Neural progenitor cell (in vitro differentiated cells): ENCODE measurements at regions not wholly inside any gene's neighbourhood (a gene's known extent, or its start where the extent isn't known, plus 50 kb on each side); places are given as distances from the start of the nearest gene placed in this dataset.

Experiments
- EZH2 ChIP-seq: fragments of 200-600 bp; sonication (generic); IDR thresholded peaks from 2 replicates; pipeline ENCODE4 v1.6.1; 2017; ENCODE audit warnings: antibody characterized with exemption, mild to moderate bottlenecking, moderate library complexity
- TF ChIP-seq, protein P1 (sequence below): fragments of 200-600 bp; sonication (generic); IDR thresholded peaks from 2 replicates; pipeline ENCODE4 v1.5.1; 2017; ENCODE audit warnings: antibody characterized with exemption, mild to moderate bottlenecking

DNA sequence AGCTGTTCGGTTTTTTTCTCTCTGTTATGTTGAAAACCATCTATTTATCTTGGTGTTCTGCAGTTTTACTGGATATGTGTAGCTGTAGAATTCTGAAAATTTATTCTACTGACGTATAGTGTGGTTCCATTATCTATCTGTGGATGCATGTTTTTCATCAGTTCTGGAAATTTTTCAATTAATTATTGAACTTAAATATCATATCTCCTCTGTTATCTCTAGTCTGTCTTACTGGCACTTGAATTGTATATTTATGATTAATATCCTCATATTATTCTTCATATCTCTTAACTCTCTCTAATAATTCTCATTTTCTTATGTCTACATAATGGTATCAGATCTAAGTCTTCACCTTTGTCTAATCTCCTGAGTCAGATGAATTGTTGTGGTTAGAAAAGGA, 501.7 kb downstream of the STK39 start:
- TF ChIP-seq, protein P1, sequence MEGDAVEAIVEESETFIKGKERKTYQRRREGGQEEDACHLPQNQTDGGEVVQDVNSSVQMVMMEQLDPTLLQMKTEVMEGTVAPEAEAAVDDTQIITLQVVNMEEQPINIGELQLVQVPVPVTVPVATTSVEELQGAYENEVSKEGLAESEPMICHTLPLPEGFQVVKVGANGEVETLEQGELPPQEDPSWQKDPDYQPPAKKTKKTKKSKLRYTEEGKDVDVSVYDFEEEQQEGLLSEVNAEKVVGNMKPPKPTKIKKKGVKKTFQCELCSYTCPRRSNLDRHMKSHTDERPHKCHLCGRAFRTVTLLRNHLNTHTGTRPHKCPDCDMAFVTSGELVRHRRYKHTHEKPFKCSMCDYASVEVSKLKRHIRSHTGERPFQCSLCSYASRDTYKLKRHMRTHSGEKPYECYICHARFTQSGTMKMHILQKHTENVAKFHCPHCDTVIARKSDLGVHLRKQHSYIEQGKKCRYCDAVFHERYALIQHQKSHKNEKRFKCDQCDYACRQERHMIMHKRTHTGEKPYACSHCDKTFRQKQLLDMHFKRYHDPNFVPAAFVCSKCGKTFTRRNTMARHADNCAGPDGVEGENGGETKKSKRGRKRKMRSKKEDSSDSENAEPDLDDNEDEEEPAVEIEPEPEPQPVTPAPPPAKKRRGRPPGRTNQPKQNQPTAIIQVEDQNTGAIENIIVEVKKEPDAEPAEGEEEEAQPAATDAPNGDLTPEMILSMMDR, result no peak
- TF ChIP-seq EZH2, result no peak
